ENCODE measurements at regions not wholly inside any gene's neighbourhood (a gene's known extent, or its start where the extent isn't known, plus 50 kb on each side); places are given as distances from the start of the nearest gene placed in this dataset.
A peak's percentile ranks its signal among the peaks of the same experiment; 100 is the strongest.
"Not testable (repeated sequence)": the region's sequence is repeated elsewhere in the genome, so short reads cannot be mapped to it uniquely, and the experiment has no call there.

- CTCF ChIA-PET: interaction anchor here (0.9 kb wide), 1 partner anchor 173 kb away, joined by 6 read pairs; no protein-coding TSS in a partner anchor
- Histone ChIP-seq H3K4me3 (ENCODE audit: low read depth, low read length) (no peak overlapping the region), H3K27me3 (ENCODE audit: control insufficient read depth, insufficient read depth, low read length) (no peaks in the 10 kb centered on the region), H3K36me3 (ENCODE audit: control insufficient read depth, insufficient read depth, low read length) (no peaks in the 10 kb centered on the region)
- POLR2A ChIA-PET: no interaction called here
- DNase-seq (ENCODE audit: low read depth): no peak
- no peak for TF ChIP-seq CTCF (IDR thresholded peaks at IDR 0.05; ENCODE audit: insufficient read depth, low read depth, low read length)
Observed at GRCh38 chr1:30524840-30525617, 198.4 kb downstream of the MATN1 start.

GRCh38 chr1:30524025-30524555 is 199.3 kb downstream of the MATN1 start:
- DNase-seq (ENCODE audit: low read depth); H3K4me3 ChIP-seq (ENCODE audit: low read depth, low read length); H3K36me3 ChIP-seq (ENCODE audit: control insufficient read depth, insufficient read depth, low read length); POLR2A ChIA-PET; H3K27me3 ChIP-seq (ENCODE audit: control insufficient read depth, insufficient read depth, low read length): not testable (repeated sequence)
- CTCF ChIA-PET: interaction anchor here (1.5 kb wide), 1 partner anchor 144 kb away, joined by 6 read pairs; no protein-coding TSS in a partner anchor

GRCh38 chr1:30523055-30524020 is 200.0 kb downstream of the MATN1 start:
- peak; percentile 76 for DNase-seq (ENCODE audit: low read depth)
- H3K36me3 ChIP-seq (ENCODE audit: control insufficient read depth, insufficient read depth, low read length): no peaks in the 10 kb centered on the region
- H3K27me3 ChIP-seq (ENCODE audit: control insufficient read depth, insufficient read depth, low read length): no peaks in the 10 kb centered on the region
- POLR2A ChIA-PET: no interaction called here
- CTCF ChIA-PET: interaction anchor here (0.9 to 1.9 kb wide), 4 partner anchors 9 to 143 kb away, joined by 3 to 6 read pairs (median 4); no protein-coding TSS in a partner anchor
- no peak for TF ChIP-seq CTCF (IDR thresholded peaks at IDR 0.05; ENCODE audit: insufficient read depth, low read depth, low read length)
- H3K4me3 ChIP-seq (ENCODE audit: low read depth, low read length): no peak overlapping the region

- TF ChIP-seq CTCF (IDR thresholded peaks at IDR 0.05; ENCODE audit: insufficient read depth, low read depth, low read length): peak; percentile 31; the same call in 1 of the 2 replicates
- POLR2A ChIA-PET: no interaction called here
- H3K4me3 ChIP-seq (ENCODE audit: low read depth, low read length): no peak overlapping the region
- H3K27me3 ChIP-seq (ENCODE audit: control insufficient read depth, insufficient read depth, low read length): no peaks in the 10 kb centered on the region
- H3K36me3 ChIP-seq (ENCODE audit: control insufficient read depth, insufficient read depth, low read length): no peaks in the 10 kb centered on the region
- CTCF ChIA-PET: interaction anchor here (0.5 to 1.9 kb wide), 9 partner anchors 10 to 1325 kb away, joined by 3 to 6 read pairs (median 4); no protein-coding TSS in a partner anchor
- peak; percentile 83 for DNase-seq (ENCODE audit: low read depth)
Observed at GRCh38 chr1:30522031-30523004, 201.1 kb downstream of the MATN1 start.

Data from BJ (cell line).